Rectal smooth muscle tissue (tissue), 1 donor: ENCODE measurements at regions not wholly inside any gene's neighbourhood (a gene's known extent, or its start where the extent isn't known, plus 50 kb on each side); places are given as distances from the start of the nearest gene placed in this dataset.
"Not testable (repeated sequence)": the region's sequence is repeated elsewhere in the genome, so short reads cannot be mapped to it uniquely, and the experiment has no call there.

ENCODE experiments used
- H3K27ac ChIP-seq: one replicate; pipeline ENCODE4 v1.7.0; 2013; ENCODE audit warnings: low read depth, low read length, inconsistent platforms
- H3K27me3 ChIP-seq: one replicate; pipeline ENCODE4 v1.7.0; 2013; ENCODE audit warnings: low read length; ENCODE audit not compliant: control insufficient read depth, insufficient read depth
- H3K36me3 ChIP-seq: one replicate; pipeline ENCODE4 v1.7.0; 2013; ENCODE audit warnings: low read length; ENCODE audit not compliant: control insufficient read depth, insufficient read depth
- H3K4me1 ChIP-seq: one replicate; pipeline ENCODE4 v1.7.0; 2013; ENCODE audit warnings: low read length; ENCODE audit not compliant: control insufficient read depth, insufficient read depth
- H3K4me3 ChIP-seq: one replicate; pipeline ENCODE4 v1.7.0; 2013; ENCODE audit warnings: low read length
- H3K9ac ChIP-seq: one replicate; pipeline ENCODE4 v1.7.0; 2013; ENCODE audit warnings: low read length

- Histone ChIP-seq H3K4me3 (no peak overlapping the region), H3K27ac (no peak overlapping the region), H3K36me3 (no peaks in the 10 kb centered on the region), H3K27me3 (no peaks in the 10 kb centered on the region), H3K4me1 (no peaks in the 10 kb centered on the region), H3K9ac (no peak overlapping the region)
Observed at GRCh38 chr2:109712746-109713145, 81.4 kb upstream of the RGPD5 start.

GRCh38 chr2:109715313-109715805, 78.7 kb upstream of the RGPD5 start:
- Histone ChIP-seq H3K4me1 (no peaks in the 10 kb centered on the region), H3K9ac (no peak overlapping the region), H3K27me3 (no peaks in the 10 kb centered on the region), H3K4me3 (no peak overlapping the region), H3K27ac (no peak overlapping the region), H3K36me3 (no peaks in the 10 kb centered on the region)

GRCh38 chr2:109716596-109716995, 77.5 kb upstream of the RGPD5 start:
- H3K27me3 ChIP-seq, H3K9ac ChIP-seq, H3K36me3 ChIP-seq, H3K4me1 ChIP-seq, H3K27ac ChIP-seq, H3K4me3 ChIP-seq: not testable (repeated sequence)

DNA sequence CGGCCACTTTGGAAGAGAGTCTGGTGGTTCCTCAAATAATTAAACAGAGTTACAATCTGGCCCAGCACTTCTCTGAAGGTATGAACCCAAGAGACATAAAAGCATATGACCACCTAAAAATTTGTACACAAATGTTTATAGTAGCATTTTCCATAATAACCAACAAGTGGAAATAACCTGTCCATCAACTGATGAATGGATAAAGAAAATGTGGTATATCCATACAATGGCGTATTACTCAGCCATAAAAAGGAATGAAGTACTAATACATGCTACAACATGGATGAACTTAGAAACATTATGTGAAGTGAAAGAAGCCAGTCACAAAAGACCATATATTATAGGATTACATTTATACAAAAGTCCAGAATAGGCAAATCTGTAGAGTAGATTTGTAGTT, 76.0 kb upstream of the RGPD5 start:
- no peak overlapping the region for H3K4me3 ChIP-seq
- no peaks in the 10 kb centered on the region for H3K36me3 ChIP-seq
- H3K27ac ChIP-seq, result no peak overlapping the region
- no peak overlapping the region for H3K9ac ChIP-seq
- no peaks in the 10 kb centered on the region for H3K27me3 ChIP-seq
- H3K4me1 ChIP-seq, result peaks cover 5% of the 10 kb centered on the region

GRCh38 chr2:109719871-109720270, 74.2 kb upstream of the RGPD5 start:
- Histone ChIP-seq H3K4me1 (peaks cover 5% of the 10 kb centered on the region), H3K27ac (no peak overlapping the region), H3K4me3 (no peak overlapping the region), H3K9ac (no peak overlapping the region), H3K27me3 (no peaks in the 10 kb centered on the region), H3K36me3 (no peaks in the 10 kb centered on the region)

GRCh38 chr2:109720380-109721106, 73.6 kb upstream of the RGPD5 start:
- no peak overlapping the region for H3K9ac ChIP-seq
- peak overlapping the region; percentile 50 for H3K27ac ChIP-seq

GRCh38 chr2:109721135-109721534, 73.0 kb upstream of the RGPD5 start:
- peaks cover 5% of the 10 kb centered on the region for H3K4me1 ChIP-seq
- no peak overlapping the region for H3K4me3 ChIP-seq
- no peak overlapping the region for H3K9ac ChIP-seq
- no peaks in the 10 kb centered on the region for H3K27me3 ChIP-seq
- peak overlapping the region; percentile 50 for H3K27ac ChIP-seq
- H3K36me3 ChIP-seq, result no peaks in the 10 kb centered on the region

More at GRCh38 chr2:109720380-109721106, 73.6 kb upstream of the RGPD5 start:
- H3K4me1 ChIP-seq, result peaks cover 5% of the 10 kb centered on the region
- H3K36me3 ChIP-seq, result no peaks in the 10 kb centered on the region
- no peaks in the 10 kb centered on the region for H3K27me3 ChIP-seq
- no peak overlapping the region for H3K4me3 ChIP-seq

DNA sequence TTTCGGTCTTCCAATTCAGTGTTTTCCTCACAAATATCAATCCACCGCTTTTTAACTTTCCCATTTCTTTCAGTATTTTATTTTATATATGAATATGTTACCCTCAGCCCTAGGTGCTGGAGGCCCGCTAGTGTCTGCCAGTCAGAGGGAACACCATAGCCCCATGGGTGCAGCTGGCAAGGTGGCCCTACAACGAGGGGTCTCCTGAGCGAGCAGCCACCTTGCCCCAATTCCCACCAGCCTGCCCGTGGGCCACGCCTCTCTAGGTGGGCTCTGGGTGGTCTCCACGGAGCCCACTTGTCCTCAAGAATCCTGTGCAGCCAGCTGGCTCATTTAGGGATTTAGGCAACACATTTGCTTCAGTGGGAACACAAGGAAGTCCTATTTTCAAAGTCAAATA, 72.5 kb upstream of the RGPD5 start:
- Histone ChIP-seq H3K4me1 (peaks cover 5% of the 10 kb centered on the region), H3K27ac (peak overlapping the region; percentile 45), H3K27me3 (no peaks in the 10 kb centered on the region), H3K9ac (no peak overlapping the region), H3K4me3 (no peak overlapping the region), H3K36me3 (no peaks in the 10 kb centered on the region)

- Histone ChIP-seq H3K27me3 (no peaks in the 10 kb centered on the region), H3K36me3 (no peaks in the 10 kb centered on the region), H3K9ac (no peak overlapping the region), H3K4me1 (peaks cover 5% of the 10 kb centered on the region), H3K4me3 (no peak overlapping the region), H3K27ac (peak overlapping the region; percentile 45)
Observed at GRCh38 chr2:109722026-109722425, 72.1 kb upstream of the RGPD5 start.

DNA sequence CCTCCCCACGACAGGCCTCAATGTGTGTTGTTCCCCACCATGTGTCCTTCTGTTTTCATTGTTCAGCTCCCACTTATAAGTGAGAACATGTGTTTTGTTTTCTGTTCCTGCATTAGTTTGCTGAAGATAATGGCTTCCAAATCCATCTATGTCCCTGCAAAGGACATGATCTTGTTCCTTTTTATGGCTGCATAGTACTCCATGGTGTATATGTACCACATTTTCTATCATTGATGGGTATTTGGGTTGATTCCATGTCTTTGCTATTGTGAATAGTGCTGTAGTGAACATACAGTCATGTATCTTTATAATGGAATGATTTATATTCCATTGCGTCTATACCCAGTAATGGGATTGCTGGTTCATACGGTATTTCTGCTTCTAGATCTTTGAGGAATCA, 71.5 kb upstream of the RGPD5 start:
- not testable (repeated sequence) for H3K4me3 ChIP-seq, H3K9ac ChIP-seq, H3K27me3 ChIP-seq, H3K27ac ChIP-seq, H3K36me3 ChIP-seq, H3K4me1 ChIP-seq

DNA sequence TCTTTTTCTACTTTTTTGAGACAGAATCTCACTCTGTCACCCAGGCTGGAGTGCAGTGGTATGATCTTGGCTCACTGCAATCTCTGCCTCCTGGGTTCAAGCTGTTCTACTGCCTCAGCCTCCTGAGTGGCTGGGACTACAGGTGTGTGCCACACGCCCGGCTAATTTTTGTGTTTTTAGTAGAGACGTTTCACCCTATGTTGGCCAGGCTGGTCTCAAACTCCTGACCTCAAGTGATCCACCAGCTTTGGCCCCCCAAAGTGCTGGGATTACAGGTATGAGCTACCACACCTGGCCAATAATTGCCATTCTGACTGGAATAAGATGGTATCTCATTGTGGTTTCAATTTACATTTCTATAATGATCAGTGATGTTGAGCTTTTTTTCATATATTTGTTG, 71.0 kb upstream of the RGPD5 start:
- not testable (repeated sequence) for H3K27me3 ChIP-seq, H3K4me1 ChIP-seq, H3K9ac ChIP-seq, H3K4me3 ChIP-seq, H3K36me3 ChIP-seq, H3K27ac ChIP-seq

DNA sequence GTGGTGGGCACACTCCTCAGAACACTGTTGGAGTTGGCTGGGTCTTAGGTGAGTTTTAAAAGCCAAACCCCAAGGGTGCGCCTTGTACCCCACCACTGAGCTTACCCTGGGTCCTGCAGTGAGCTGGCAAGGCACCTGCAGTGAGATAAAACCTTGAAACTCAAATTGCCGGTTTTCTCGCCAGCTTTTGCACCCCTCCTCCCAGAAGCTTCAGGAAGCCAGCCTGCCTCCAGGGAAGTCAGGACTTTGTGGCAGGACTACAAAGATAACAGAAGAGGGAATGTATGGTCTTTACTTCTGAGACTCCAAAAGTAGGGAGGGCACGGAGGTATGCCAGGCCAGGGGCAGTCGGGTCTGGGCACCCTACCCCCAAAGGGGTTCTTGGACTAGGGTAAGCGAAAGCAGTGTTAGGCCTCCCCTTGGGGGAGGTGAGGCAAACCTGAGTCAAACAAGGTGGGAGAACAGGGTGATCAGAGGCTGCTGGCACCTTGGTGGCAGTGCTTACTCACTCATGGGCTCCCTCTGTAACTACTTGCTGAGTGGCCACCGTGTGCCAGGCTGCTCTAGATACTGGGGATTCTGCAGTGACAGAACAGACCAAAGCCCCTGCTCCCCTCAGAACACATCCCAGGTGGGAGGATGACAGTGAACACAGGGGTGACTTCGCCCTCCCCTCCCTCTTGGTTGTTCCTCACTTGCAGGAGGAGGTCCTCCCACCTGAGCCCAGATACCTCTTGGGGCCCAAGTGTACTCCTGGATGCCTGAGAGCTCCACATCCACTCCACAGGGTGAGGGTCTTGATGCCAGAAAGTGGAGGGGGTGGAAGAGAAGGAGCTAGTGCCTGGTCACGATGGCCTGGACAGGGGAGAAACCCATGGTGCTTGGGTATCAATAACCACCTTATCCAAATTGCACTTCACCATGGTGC, 69.3 kb upstream of the RGPD5 start:
- Histone ChIP-seq H3K4me1 (peaks cover 5% of the 10 kb centered on the region), H3K27me3 (no peaks in the 10 kb centered on the region), H3K27ac (no peak overlapping the region), H3K9ac (no peak overlapping the region), H3K36me3 (no peaks in the 10 kb centered on the region), H3K4me3 (no peak overlapping the region)
